Colonic mucosa (tissue), 4 donors: ENCODE measurements at regions not wholly inside any gene's neighbourhood (a gene's known extent, or its start where the extent isn't known, plus 50 kb on each side); places are given as distances from the start of the nearest gene placed in this dataset.
"Not testable (repeated sequence)": the region's sequence is repeated elsewhere in the genome, so short reads cannot be mapped to it uniquely, and the experiment has no call there.

Experiments
- DNase-seq: peaks from one replicate; pipeline ENCODE4 v3.0.0-alpha.2; 2020
- H3K27ac ChIP-seq: fragments of 200-600 bp; one replicate; pipeline ENCODE4 v1.8.0; 2021
- H3K27me3 ChIP-seq: fragments of 200-600 bp; one replicate; pipeline ENCODE4 v1.8.0; 2021
- H3K36me3 ChIP-seq: fragments of 200-600 bp; one replicate; pipeline ENCODE4 v1.8.0; 2021
- H3K4me1 ChIP-seq: fragments of 200-600 bp; one replicate; pipeline ENCODE4 v1.8.0; 2021; ENCODE audit warnings: mild to moderate bottlenecking
- H3K4me3 ChIP-seq: fragments of 200-600 bp; one replicate; pipeline ENCODE4 v1.8.0; 2021
- H3K9ac ChIP-seq, 2 donors: one replicate each; pipeline ENCODE4 v1.7.0; 2013; ENCODE audit warnings: control low read depth in 2 of 2, low read depth in 2 of 2, low read length in 2 of 2
- H3K9me3 ChIP-seq: fragments of 200-600 bp; one replicate; pipeline ENCODE4 v1.8.0; 2021
- intact Hi-C: fragments of 100-400 bp; cut with DNase I; formaldehyde crosslinking; loops from one replicate; pipeline ENCODE4 v1.14.1; 2022
- TF ChIP-seq, protein P1 (sequence below): fragments of 200-600 bp; IDR thresholded peaks from one replicate; pipeline ENCODE4 v1.8.0; 2022; ENCODE audit warnings: antibody characterized with exemption, mild to moderate bottlenecking
- donor health status: healthy.
- donor health status: DM: no; HTN: no; CAD: no.
- donor health status: DM: no; HTN: no; CAD: no.

DNA sequence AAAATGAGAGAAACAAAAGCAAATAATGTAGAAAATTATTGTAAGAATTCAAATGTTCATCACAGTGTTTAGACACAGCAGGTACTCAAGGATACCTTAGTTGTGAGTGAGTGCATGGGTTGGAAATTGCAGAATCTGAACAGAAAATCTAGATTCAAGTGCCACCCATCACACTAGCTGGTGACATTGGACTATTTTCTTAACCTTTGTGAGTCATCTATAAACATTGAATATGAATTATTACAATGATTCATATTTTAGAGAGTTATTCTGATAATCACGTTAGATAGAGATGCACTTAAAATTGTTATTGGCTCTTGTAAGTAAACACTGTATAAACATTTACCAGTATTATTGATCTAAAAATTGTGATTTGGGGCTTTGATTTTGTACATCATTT lies 1113.1 kb downstream of the STIM2 start:
- Histone ChIP-seq H3K9ac (no peak overlapping the region), H3K27me3 (no peaks in the 10 kb centered on the region), H3K4me1 (no peaks in the 10 kb centered on the region), H3K9me3 (no peaks in the 10 kb centered on the region), H3K27ac (no peak overlapping the region), H3K36me3 (no peaks in the 10 kb centered on the region), H3K4me3 (no peak overlapping the region)
- DNase-seq = no peak
- intact Hi-C loops = no loop called here
- TF ChIP-seq, protein P1, sequence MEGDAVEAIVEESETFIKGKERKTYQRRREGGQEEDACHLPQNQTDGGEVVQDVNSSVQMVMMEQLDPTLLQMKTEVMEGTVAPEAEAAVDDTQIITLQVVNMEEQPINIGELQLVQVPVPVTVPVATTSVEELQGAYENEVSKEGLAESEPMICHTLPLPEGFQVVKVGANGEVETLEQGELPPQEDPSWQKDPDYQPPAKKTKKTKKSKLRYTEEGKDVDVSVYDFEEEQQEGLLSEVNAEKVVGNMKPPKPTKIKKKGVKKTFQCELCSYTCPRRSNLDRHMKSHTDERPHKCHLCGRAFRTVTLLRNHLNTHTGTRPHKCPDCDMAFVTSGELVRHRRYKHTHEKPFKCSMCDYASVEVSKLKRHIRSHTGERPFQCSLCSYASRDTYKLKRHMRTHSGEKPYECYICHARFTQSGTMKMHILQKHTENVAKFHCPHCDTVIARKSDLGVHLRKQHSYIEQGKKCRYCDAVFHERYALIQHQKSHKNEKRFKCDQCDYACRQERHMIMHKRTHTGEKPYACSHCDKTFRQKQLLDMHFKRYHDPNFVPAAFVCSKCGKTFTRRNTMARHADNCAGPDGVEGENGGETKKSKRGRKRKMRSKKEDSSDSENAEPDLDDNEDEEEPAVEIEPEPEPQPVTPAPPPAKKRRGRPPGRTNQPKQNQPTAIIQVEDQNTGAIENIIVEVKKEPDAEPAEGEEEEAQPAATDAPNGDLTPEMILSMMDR = no peak

DNA sequence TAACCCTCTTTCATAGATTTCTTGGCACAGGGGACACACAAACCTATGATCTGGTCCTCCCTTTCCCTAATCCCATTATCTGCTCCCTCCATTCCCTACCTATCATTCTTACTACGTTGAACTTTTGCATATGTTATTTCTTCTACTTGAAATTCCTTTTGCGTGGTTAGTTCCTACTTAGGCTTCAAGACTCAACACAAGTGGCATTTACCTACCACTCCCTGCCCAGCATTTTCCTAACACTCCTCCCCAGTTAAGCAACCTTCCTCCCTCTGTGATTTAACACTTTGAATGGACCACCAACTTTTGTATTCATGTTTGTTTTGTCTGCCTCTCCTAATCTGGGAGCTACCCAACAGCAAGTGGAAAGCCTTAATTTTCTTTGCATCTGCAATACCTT lies 1113.7 kb downstream of the STIM2 start:
- intact Hi-C loops = no loop called here
- H3K9me3 ChIP-seq = no peaks in the 10 kb centered on the region
- H3K4me3 ChIP-seq = no peak overlapping the region
- no peaks in the 10 kb centered on the region for H3K36me3 ChIP-seq
- H3K27ac ChIP-seq = no peak overlapping the region
- H3K4me1 ChIP-seq = no peaks in the 10 kb centered on the region
- H3K27me3 ChIP-seq = no peaks in the 10 kb centered on the region
- H3K9ac ChIP-seq = no peak overlapping the region
- TF ChIP-seq, protein P1 = no peak
- DNase-seq = no peak

DNA sequence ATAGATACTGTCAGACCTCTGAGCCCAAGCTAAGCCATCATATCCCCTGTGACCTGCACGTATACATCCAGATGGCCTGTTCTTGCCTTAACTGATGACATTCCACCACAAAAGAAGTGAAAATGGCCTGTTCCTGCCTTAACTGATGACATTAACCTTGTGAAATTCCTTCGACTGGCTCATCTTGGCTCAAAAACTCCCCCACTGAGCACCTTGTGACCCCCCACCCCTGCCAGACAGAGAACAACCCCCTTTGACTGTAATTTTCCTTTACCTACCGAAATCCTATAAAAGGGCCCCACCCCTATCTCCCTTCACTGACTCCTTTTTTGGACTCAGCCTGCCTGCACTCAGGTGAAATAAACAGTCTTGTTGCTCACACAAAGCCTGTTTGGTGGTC lies 1114.2 kb downstream of the STIM2 start:
- H3K36me3 ChIP-seq, intact Hi-C loops, H3K4me3 ChIP-seq, H3K4me1 ChIP-seq, H3K27ac ChIP-seq, H3K9ac ChIP-seq, H3K9me3 ChIP-seq, DNase-seq, H3K27me3 ChIP-seq: not testable (repeated sequence)

DNA sequence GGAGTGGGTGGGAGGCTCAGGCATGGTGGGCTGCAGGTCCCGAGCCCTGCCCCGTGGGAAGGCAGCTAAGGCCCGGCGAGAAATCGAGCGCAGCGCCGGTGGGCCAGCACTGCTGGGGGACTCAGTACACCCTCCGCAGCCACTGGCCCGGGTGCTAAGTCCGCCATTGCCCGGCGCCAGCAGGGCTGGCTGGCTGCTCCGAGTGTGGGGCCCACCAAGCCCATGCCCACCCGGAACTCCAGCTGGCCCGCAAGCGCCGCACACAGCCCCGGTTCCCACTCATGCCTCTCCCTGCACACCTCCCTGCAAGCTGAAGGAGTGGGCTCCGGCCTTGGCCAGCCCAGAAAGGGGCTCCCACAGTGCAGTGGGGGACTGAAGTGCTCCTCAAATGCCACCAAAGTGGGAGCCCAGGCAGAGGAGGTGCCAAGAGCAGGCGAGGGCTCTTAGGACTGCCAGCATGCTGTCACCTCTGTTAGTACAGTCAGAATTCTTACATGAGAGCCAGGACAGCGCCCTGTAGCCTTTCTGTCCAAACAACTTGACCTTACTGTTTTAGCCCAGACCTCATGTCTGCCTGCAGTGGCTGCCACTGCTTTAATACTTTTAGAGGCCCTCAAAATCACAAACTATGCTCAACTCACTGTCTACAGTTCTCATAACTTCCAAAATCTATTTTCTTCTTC lies 1117.9 kb downstream of the STIM2 start:
- not testable (repeated sequence) for DNase-seq, H3K27ac ChIP-seq

DNA sequence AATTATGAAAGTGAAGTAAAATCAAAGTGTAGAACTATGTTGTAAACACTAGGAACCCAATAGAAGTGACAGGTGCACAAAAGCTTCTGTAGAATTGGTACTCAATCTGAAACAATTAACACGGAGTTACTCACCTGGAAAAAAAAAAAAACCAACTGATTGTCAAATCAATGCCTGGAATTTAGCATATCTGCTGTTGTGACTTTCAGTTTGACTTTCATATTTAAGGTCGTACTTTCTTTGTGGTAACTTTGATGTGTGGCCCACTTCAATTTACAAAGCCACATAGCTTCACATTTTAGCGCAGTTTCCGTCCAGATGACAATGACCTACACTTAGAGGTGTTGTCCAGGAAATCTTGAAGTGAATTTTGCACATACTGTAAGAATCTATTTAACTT lies 1124.9 kb downstream of the STIM2 start:
- H3K9me3 ChIP-seq = no peaks in the 10 kb centered on the region
- no peak for DNase-seq
- no peak overlapping the region for H3K27ac ChIP-seq
- no peaks in the 10 kb centered on the region for H3K4me1 ChIP-seq
- H3K36me3 ChIP-seq = no peaks in the 10 kb centered on the region
- intact Hi-C loops = no loop called here
- H3K9ac ChIP-seq = no peak overlapping the region
- no peak overlapping the region for H3K4me3 ChIP-seq
- TF ChIP-seq, protein P1 = no peak
- no peaks in the 10 kb centered on the region for H3K27me3 ChIP-seq

More for the DNA sequence above, 1117.9 kb downstream of the STIM2 start:
- H3K9me3 ChIP-seq, H3K9ac ChIP-seq, intact Hi-C loops, H3K4me1 ChIP-seq, H3K36me3 ChIP-seq, H3K4me3 ChIP-seq, H3K27me3 ChIP-seq: not testable (repeated sequence)

DNA sequence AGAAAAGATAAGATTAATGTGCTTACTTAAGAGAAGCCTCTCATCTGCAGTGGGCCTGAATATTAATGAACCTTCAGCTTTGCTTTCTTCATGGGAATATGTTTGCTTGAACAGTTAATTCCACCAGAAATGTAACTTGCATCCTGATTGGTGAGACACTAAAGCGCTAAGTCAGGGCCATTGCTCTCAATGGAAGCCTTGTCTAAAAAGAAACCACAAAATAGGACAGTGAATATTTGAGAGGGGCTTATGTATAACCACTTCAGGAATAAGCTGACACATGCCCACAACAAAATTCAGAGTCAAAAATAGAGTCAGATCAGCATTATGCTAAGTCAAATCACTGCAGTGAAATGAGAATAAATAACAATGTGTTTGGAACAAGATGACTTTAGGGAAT lies 1125.8 kb downstream of the STIM2 start:
- Histone ChIP-seq H3K36me3 (no peaks in the 10 kb centered on the region), H3K4me3 (no peak overlapping the region), H3K4me1 (no peaks in the 10 kb centered on the region), H3K27ac (no peak overlapping the region), H3K9ac (no peak overlapping the region), H3K9me3 (no peaks in the 10 kb centered on the region), H3K27me3 (no peaks in the 10 kb centered on the region)
- intact Hi-C loops = no loop called here
- DNase-seq = no peak
- TF ChIP-seq, protein P1 = no peak
